K562 (cell line): ENCODE measurements at regions not wholly inside any gene's neighbourhood (a gene's known extent, or its start where the extent isn't known, plus 50 kb on each side); places are given as distances from the start of the nearest gene placed in this dataset.

Source experiments
- BDP1 ChIP-seq: IDR thresholded peaks from 3 replicates; pipeline ENCODE4 v1.6.1; 2011; ENCODE audit not compliant: insufficient read length, insufficient read depth
- CTCF ChIP-seq, 3 experiments: IDR thresholded peaks in 2 of 3; conservative IDR thresholded peaks in 1 of 3; 2 replicates each; pipeline ENCODE4 v1.5.1; 2011 to 2012; ENCODE audit warnings: low read length in 3 of 3, mild to moderate bottlenecking in 3 of 3, control low read depth in 2 of 3, improper control_type of control experiment in 1 of 3, inconsistent platforms in 1 of 3, low read depth in 1 of 3, mixed read lengths in 1 of 3, moderate library complexity in 1 of 3; ENCODE audit not compliant: insufficient read depth in 2 of 3
- DEAF1 ChIP-seq: fragments of 450-650 bp; formaldehyde crosslinking; IDR thresholded peaks from 2 replicates; pipeline ENCODE4 v1.4.0; 2020; ENCODE audit warnings: mild to moderate bottlenecking, moderate library complexity
- SMARCC2 ChIP-seq: fragments of 450-650 bp; IDR thresholded peaks from 2 replicates; pipeline ENCODE4 v1.6.1; 2017; ENCODE audit warnings: antibody characterized with exemption, moderate library complexity, mild to moderate bottlenecking, low read depth
- TCF7 ChIP-seq: sonication (generic); IDR thresholded peaks from 2 replicates; pipeline ENCODE4 v1.6.1; 2016; ENCODE audit warnings: antibody characterized with exemption, borderline replicate concordance
- ZNF277 ChIP-seq: fragments of 250-450 bp; sonication (Bioruptor Pico); IDR thresholded peaks from 2 replicates; pipeline ENCODE4 v1.8.0; 2022; ENCODE audit warnings: inconsistent platforms, mild to moderate bottlenecking, moderate library complexity, borderline replicate concordance
- ZNF507 ChIP-seq: conservative IDR thresholded peaks from 2 replicates; pipeline ENCODE4 v1.6.1; 2017; ENCODE audit warnings: missing genetic modification characterization, missing compliant biosample characterization

- TF ChIP-seq CTCF (IDR thresholded peaks at IDR 0.05 in 2 of 3, conservative IDR thresholded peaks at IDR 0.05 in 1 of 3; ENCODE audit: insufficient read depth in 2 of 3, low read depth in 1 of 3, low read length in 3 of 3) (no peak), TCF7 (no peak), SMARCC2 (no peak), ZNF277 (no peak), BDP1 (no peak), DEAF1 (no peak), ZNF507 (no peak)
These were observed 538.9 kb downstream of the LMO4 start for GRCh38 chr1:87867626-87868025.
